ENCODE measurements at regions not wholly inside any gene's neighbourhood (a gene's known extent, or its start where the extent isn't known, plus 50 kb on each side); places are given as distances from the start of the nearest gene placed in this dataset.
A peak's percentile ranks its signal among the peaks of the same experiment; 100 is the strongest.

GRCh38 chr14:22095860-22096513, 422.4 kb upstream of the OR4E1 start (continued):
- TF ChIP-seq, protein P1, sequence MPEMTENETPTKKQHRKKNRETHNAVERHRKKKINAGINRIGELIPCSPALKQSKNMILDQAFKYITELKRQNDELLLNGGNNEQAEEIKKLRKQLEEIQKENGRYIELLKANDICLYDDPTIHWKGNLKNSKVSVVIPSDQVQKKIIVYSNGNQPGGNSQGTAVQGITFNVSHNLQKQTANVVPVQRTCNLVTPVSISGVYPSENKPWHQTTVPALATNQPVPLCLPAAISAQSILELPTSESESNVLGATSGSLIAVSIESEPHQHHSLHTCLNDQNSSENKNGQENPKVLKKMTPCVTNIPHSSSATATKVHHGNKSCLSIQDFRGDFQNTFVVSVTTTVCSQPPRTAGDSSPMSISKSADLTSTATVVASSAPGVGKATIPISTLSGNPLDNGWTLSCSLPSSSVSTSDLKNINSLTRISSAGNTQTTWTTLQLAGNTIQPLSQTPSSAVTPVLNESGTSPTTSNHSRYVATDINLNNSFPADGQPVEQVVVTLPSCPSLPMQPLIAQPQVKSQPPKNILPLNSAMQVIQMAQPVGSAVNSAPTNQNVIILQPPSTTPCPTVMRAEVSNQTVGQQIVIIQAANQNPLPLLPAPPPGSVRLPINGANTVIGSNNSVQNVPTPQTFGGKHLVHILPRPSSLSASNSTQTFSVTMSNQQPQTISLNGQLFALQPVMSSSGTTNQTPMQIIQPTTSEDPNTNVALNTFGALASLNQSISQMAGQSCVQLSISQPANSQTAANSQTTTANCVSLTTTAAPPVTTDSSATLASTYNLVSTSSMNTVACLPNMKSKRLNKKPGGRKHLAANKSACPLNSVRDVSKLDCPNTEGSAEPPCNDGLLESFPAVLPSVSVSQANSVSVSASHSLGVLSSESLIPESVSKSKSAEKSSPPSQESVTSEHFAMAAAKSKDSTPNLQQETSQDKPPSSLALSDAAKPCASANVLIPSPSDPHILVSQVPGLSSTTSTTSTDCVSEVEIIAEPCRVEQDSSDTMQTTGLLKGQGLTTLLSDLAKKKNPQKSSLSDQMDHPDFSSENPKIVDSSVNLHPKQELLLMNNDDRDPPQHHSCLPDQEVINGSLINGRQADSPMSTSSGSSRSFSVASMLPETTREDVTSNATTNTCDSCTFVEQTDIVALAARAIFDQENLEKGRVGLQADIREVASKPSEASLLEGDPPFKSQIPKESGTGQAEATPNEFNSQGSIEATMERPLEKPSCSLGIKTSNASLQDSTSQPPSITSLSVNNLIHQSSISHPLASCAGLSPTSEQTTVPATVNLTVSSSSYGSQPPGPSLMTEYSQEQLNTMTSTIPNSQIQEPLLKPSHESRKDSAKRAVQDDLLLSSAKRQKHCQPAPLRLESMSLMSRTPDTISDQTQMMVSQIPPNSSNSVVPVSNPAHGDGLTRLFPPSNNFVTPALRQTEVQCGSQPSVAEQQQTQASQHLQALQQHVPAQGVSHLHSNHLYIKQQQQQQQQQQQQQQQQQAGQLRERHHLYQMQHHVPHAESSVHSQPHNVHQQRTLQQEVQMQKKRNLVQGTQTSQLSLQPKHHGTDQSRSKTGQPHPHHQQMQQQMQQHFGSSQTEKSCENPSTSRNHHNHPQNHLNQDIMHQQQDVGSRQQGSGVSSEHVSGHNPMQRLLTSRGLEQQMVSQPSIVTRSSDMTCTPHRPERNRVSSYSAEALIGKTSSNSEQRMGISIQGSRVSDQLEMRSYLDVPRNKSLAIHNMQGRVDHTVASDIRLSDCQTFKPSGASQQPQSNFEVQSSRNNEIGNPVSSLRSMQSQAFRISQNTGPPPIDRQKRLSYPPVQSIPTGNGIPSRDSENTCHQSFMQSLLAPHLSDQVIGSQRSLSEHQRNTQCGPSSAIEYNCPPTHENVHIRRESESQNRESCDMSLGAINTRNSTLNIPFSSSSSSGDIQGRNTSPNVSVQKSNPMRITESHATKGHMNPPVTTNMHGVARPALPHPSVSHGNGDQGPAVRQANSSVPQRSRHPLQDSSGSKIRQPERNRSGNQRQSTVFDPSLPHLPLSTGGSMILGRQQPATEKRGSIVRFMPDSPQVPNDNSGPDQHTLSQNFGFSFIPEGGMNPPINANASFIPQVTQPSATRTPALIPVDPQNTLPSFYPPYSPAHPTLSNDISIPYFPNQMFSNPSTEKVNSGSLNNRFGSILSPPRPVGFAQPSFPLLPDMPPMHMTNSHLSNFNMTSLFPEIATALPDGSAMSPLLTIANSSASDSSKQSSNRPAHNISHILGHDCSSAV (CRISPR knock-in tag; IDR thresholded peaks at IDR 0.05; ENCODE audit: borderline replicate concordance), result no peak
- no peak for TF ChIP-seq ADNP (CRISPR knock-in tag; IDR thresholded peaks at IDR 0.05)
- TF ChIP-seq JUNB (CRISPR knock-in tag; IDR thresholded peaks at IDR 0.05; ENCODE audit: borderline replicate concordance), result no peak
- no peak for TF ChIP-seq ZNF773 (CRISPR knock-in tag; IDR thresholded peaks at IDR 0.05; ENCODE audit: borderline replicate concordance)
- TF ChIP-seq ZNF609 (CRISPR knock-in tag; IDR thresholded peaks at IDR 0.05; ENCODE audit: borderline replicate concordance), result no peak
- TF ChIP-seq NFIC (IDR thresholded peaks at IDR 0.05; ENCODE audit: low read length), result no peak
- TF ChIP-seq, protein P2, sequence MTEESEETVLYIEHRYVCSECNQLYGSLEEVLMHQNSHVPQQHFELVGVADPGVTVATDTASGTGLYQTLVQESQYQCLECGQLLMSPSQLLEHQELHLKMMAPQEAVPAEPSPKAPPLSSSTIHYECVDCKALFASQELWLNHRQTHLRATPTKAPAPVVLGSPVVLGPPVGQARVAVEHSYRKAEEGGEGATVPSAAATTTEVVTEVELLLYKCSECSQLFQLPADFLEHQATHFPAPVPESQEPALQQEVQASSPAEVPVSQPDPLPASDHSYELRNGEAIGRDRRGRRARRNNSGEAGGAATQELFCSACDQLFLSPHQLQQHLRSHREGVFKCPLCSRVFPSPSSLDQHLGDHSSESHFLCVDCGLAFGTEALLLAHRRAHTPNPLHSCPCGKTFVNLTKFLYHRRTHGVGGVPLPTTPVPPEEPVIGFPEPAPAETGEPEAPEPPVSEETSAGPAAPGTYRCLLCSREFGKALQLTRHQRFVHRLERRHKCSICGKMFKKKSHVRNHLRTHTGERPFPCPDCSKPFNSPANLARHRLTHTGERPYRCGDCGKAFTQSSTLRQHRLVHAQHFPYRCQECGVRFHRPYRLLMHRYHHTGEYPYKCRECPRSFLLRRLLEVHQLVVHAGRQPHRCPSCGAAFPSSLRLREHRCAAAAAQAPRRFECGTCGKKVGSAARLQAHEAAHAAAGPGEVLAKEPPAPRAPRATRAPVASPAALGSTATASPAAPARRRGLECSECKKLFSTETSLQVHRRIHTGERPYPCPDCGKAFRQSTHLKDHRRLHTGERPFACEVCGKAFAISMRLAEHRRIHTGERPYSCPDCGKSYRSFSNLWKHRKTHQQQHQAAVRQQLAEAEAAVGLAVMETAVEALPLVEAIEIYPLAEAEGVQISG (CRISPR knock-in tag; IDR thresholded peaks at IDR 0.05), result no peak
- TF ChIP-seq ZNF563 (CRISPR knock-in tag; IDR thresholded peaks at IDR 0.05), result peak; percentile 85
- TF ChIP-seq PRPF4 (IDR thresholded peaks at IDR 0.05; ENCODE audit: low read depth, low read length, poor library complexity, severe bottlenecking), result no peak
- peak; percentile 78 for TF ChIP-seq HNF4A (CRISPR knock-in tag; IDR thresholded peaks at IDR 0.05)

Measured in HepG2 (cell line).